Right lobe of liver (tissue), 4 donors: ENCODE measurements at regions not wholly inside any gene's neighbourhood (a gene's known extent, or its start where the extent isn't known, plus 50 kb on each side); places are given as distances from the start of the nearest gene placed in this dataset.

ENCODE experiments used
- CTCF ChIP-seq, 4 donors: fragments of 200-600 bp in 3 of 4; fragments of 450-650 bp in 1 of 4; IDR thresholded peaks; one replicate each; pipeline versions ENCODE4 v1.5.1 to v1.8.0; 2016 to 2022; ENCODE audit warnings: antibody characterized with exemption in 4 of 4, mild to moderate bottlenecking in 2 of 4
- POLR2A ChIP-seq: fragments of 450-650 bp; IDR thresholded peaks from one replicate; pipeline ENCODE4 v1.6.1; 2017; ENCODE audit warnings: antibody characterized with exemption, mild to moderate bottlenecking
- donor health status: DM: no; HTN: no; CAD: no.
- donor health status: DM: no; HTN: no; CAD: no.
- donor health status: DM: no; HTN: yes; CAD: no.

GRCh38 chr2:146990311-146991054 lies 854.3 kb upstream of the ACVR2A start:
- no peak for TF ChIP-seq CTCF (IDR thresholded peaks at IDR 0.05)
- no peak for TF ChIP-seq POLR2A
